OCI-LY7 (cell line): ENCODE measurements at regions not wholly inside any gene's neighbourhood (a gene's known extent, or its start where the extent isn't known, plus 50 kb on each side); places are given as distances from the start of the nearest gene placed in this dataset.

Experiments used
- BruUV-seq: library from RNA; stranded (reverse); fragments of 400-500 nt; replicated peaks from 2 replicates; lab custom pipeline; 2021; lab: Mats Ljungman, UMichigan
- CTCF ChIA-PET: fragments of 300-600 bp; sonication (Branson Sonifier 250); formaldehyde crosslinking; loops from one replicate; lab custom pipeline; 2022; ENCODE audit warnings: antibody characterized with exemption; ENCODE audit not compliant: unreplicated experiment; lab: Charles Lee
- POLR2A ChIA-PET: fragments of 300-600 bp; sonication (Branson Sonifier 250); formaldehyde crosslinking; loops from one replicate; lab custom pipeline; 2022; ENCODE audit warnings: antibody characterized with exemption; lab: Charles Lee
- DNase-seq: peaks from one replicate; pipeline ENCODE4 v3.0.0-alpha.2; 2015; ENCODE audit warnings: low spot score
- H2AFZ ChIP-seq: fragments of 200-600 bp; sonication (generic), shearing (Covaris generic); 2 replicates; pipeline ENCODE4 v1.6.1; 2014; ENCODE audit warnings: mild to moderate bottlenecking, antibody characterized with exemption, low read length, moderate library complexity
- H3K27ac ChIP-seq: fragments of 200-600 bp; sonication (generic); 2 replicates; pipeline ENCODE4 v1.5.1; 2014; ENCODE audit warnings: mixed run types, low read depth, mild to moderate bottlenecking, moderate library complexity, low read length, inconsistent platforms; ENCODE audit not compliant: poor library complexity, severe bottlenecking
- H3K36me3 ChIP-seq: fragments of 200-600 bp; sonication (generic); 2 replicates; pipeline ENCODE4 v1.6.1; 2014; ENCODE audit warnings: mild to moderate bottlenecking, antibody characterized with exemption, low read length, moderate library complexity, mixed read lengths; ENCODE audit not compliant: insufficient read depth
- H3K4me1 ChIP-seq: fragments of 200-600 bp; sonication (generic); 2 replicates; pipeline ENCODE4 v1.5.1; 2014; ENCODE audit warnings: mild to moderate bottlenecking, low read length; ENCODE audit not compliant: insufficient read depth, poor library complexity, severe bottlenecking
- H3K4me2 ChIP-seq: fragments of 200-600 bp; sonication (generic); 2 replicates; pipeline ENCODE4 v1.6.1; 2014; ENCODE audit warnings: mild to moderate bottlenecking, low read length
- H3K4me3 ChIP-seq: fragments of 200-600 bp; sonication (generic); 2 replicates; pipeline ENCODE4 v1.5.1; 2014; ENCODE audit warnings: mild to moderate bottlenecking, low read depth, low read length; ENCODE audit not compliant: poor library complexity, severe bottlenecking
- H3K79me2 ChIP-seq: fragments of 200-600 bp; sonication (generic); 2 replicates; pipeline ENCODE4 v1.6.1; 2016; ENCODE audit warnings: low read depth, mild to moderate bottlenecking, low read length, moderate library complexity, mixed read lengths; ENCODE audit not compliant: insufficient read depth
- H3K9me2 ChIP-seq: fragments of 200-600 bp; sonication (generic); 2 replicates; pipeline ENCODE4 v1.6.1; 2016; ENCODE audit warnings: mild to moderate bottlenecking, low read length, mixed read lengths; ENCODE audit not compliant: insufficient read depth
- H3K9me3 ChIP-seq: fragments of 200-600 bp; sonication (generic); 2 replicates; pipeline ENCODE4 v1.6.1; 2014; ENCODE audit warnings: mild to moderate bottlenecking, mixed run types, low read length, mixed read lengths
- H4K20me1 ChIP-seq: fragments of 200-600 bp; sonication (generic); 2 replicates; pipeline ENCODE4 v1.6.1; 2014; ENCODE audit warnings: mild to moderate bottlenecking, antibody characterized with exemption, low read length, moderate library complexity, mixed read lengths; ENCODE audit not compliant: insufficient read depth
- EZH2phosphoT487 ChIP-seq: fragments of 200-600 bp; sonication (generic); IDR thresholded peaks from 2 replicates; pipeline ENCODE4 v1.6.1; 2018; ENCODE audit warnings: low read depth, borderline replicate concordance, mild to moderate bottlenecking, mixed run types, antibody characterized with exemption, low read length, moderate library complexity, mixed read lengths
- intact Hi-C: fragments of 100-400 bp; cut with micrococcal nuclease; formaldehyde crosslinking; loops from one replicate; pipeline ENCODE4 v1.10.0; 2022; ENCODE audit not compliant: unreplicated experiment
- TF ChIP-seq, protein P1 (sequence below): fragments of 200-600 bp; sonication (generic); conservative IDR thresholded peaks from 2 replicates; pipeline ENCODE4 v1.5.1; 2014; ENCODE audit warnings: mild to moderate bottlenecking, antibody characterized with exemption, low read length, moderate library complexity, mixed read lengths

DNA sequence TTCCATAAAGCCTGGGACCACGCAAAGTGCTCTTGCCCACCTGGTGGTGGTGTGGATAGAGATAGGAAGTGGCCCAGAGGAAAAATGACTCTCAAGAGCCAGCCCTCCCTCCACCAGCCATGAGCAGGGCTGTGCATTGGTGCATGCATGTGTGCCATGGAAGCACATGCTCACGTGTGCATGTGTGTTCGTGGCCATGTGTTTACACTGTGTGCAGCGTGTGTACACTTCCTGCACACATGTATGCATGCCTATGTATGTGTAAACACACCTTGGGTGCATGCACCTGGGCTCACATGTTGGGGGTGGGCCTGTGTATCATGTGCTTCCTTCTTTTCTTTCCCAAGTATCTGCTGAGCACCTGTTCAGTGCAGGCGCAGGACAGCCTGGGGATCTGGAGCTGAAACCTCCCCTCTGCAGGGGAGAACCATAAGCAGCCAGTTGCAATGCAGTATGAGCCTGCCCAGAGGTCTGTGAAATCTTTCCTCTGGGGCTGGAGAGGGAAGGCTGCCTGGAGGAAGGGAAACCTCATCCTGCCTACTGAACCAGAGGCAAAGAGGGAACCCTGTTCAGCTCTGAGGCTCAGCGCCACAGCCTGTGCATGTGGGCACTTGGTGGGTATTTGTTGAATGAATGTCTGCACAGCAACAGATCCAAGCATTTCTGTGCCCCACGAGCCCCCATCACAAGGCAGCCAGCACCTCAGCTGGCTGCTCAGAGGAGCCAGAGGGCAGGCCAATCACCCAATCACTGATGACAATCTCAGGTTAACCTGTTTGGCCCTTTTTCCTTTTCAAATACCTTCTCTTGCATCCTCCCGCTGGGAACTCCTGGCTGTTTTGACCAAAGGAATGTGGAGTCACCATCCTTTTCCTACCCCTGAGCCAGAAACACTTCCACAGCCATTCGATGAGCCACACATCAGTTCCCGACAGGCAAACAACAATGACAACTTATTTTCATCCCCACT lies 327.0 kb downstream of the NPHP4 start:
- no peaks in the 10 kb centered on the region for H4K20me1 ChIP-seq
- no peak for TF ChIP-seq EZH2phosphoT487
- TF ChIP-seq, protein P1, sequence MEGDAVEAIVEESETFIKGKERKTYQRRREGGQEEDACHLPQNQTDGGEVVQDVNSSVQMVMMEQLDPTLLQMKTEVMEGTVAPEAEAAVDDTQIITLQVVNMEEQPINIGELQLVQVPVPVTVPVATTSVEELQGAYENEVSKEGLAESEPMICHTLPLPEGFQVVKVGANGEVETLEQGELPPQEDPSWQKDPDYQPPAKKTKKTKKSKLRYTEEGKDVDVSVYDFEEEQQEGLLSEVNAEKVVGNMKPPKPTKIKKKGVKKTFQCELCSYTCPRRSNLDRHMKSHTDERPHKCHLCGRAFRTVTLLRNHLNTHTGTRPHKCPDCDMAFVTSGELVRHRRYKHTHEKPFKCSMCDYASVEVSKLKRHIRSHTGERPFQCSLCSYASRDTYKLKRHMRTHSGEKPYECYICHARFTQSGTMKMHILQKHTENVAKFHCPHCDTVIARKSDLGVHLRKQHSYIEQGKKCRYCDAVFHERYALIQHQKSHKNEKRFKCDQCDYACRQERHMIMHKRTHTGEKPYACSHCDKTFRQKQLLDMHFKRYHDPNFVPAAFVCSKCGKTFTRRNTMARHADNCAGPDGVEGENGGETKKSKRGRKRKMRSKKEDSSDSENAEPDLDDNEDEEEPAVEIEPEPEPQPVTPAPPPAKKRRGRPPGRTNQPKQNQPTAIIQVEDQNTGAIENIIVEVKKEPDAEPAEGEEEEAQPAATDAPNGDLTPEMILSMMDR = no peak
- POLR2A ChIA-PET = no interaction called here
- H3K36me3 ChIP-seq = no peaks in the 10 kb centered on the region
- H3K4me1 ChIP-seq = no peaks in the 10 kb centered on the region
- intact Hi-C loops = no loop called here
- no peak overlapping the region for H3K4me2 ChIP-seq
- no peak for DNase-seq
- H3K79me2 ChIP-seq = no peaks in the 10 kb centered on the region
- H2AFZ ChIP-seq = no peak overlapping the region
- H3K9me3 ChIP-seq = no peaks in the 10 kb centered on the region
- no peak overlapping the region for H3K27ac ChIP-seq
- CTCF ChIA-PET = no interaction called here
- no TSS peak for BruUV-seq
- H3K4me3 ChIP-seq = no peak overlapping the region
- H3K9me2 ChIP-seq = no peaks in the 10 kb centered on the region

DNA sequence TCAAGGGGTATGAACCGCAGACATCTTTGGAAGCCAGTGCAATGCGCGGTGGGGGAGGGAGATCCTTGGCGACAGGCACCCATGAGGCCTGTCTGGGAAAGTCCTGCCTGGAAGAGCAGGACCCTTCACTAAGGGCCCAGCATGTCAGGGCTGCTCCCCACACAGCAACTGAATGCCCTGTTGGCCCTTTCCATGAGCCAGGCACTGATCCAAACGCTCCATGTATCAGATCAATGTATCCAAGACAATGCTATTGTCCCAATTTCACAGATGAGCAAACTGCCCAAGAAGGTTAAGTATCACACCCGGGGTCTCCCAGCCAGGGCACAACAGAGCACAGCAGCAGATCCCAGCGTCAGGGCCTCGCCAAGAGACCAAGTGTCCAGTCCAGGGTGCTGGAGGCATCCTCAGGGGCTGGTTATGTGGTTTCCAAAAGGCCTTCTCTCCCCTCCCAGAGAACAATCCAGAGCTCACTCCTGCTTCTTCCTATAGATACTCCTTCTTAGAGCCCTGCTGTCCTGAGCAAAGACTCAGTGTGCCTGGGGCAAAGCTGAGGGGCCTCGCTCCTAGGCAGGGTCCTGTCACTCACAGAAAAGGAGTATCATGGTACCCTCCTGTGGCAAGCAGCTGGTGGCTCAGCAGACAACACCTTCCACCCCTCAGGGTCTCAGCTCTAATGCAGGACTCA lies 328.0 kb downstream of the NPHP4 start:
- Histone ChIP-seq H3K79me2 (no peaks in the 10 kb centered on the region), H3K9me2 (no peaks in the 10 kb centered on the region), H4K20me1 (no peaks in the 10 kb centered on the region), H3K27ac (no peak overlapping the region), H3K36me3 (no peaks in the 10 kb centered on the region), H3K4me1 (no peaks in the 10 kb centered on the region), H3K4me2 (no peak overlapping the region), H3K4me3 (no peak overlapping the region), H3K9me3 (no peaks in the 10 kb centered on the region), H2AFZ (no peak overlapping the region)
- CTCF ChIA-PET = no interaction called here
- intact Hi-C loops = no loop called here
- TF ChIP-seq, protein P1 = no peak
- TF ChIP-seq EZH2phosphoT487 = no peak
- POLR2A ChIA-PET = no interaction called here
- BruUV-seq = no TSS peak
- no peak for DNase-seq
